HEK293 (cell line): ENCODE measurements at regions not wholly inside any gene's neighbourhood (a gene's known extent, or its start where the extent isn't known, plus 50 kb on each side); places are given as distances from the start of the nearest gene placed in this dataset.

Experiments used
- CTCF ChIP-seq: fragments of 450-650 bp; formaldehyde crosslinking; IDR thresholded peaks from 2 replicates; pipeline ENCODE4 v1.5.1; 2016; ENCODE audit warnings: missing biosample characterization, missing genetic modification characterization
- REST ChIP-seq: fragments of 450-650 bp; formaldehyde crosslinking; IDR thresholded peaks from 2 replicates; pipeline ENCODE4 v1.5.1; 2016; ENCODE audit warnings: missing biosample characterization, missing genetic modification characterization
- ZNF239 ChIP-seq: fragments of 450-650 bp; formaldehyde crosslinking; IDR thresholded peaks from 2 replicates; pipeline ENCODE4 v1.5.1; 2016; ENCODE audit warnings: missing biosample characterization, missing genetic modification characterization

- TF ChIP-seq ZNF239 (tag by site-specific recombination) (no peak), REST (tag by site-specific recombination) (no peak), CTCF (tag by site-specific recombination) (no peak)
These were observed 399.6 kb downstream of the TUSC7 start for GRCh38 chr3:117109178-117109577.
